ENCODE measurements at regions not wholly inside any gene's neighbourhood (a gene's known extent, or its start where the extent isn't known, plus 50 kb on each side); places are given as distances from the start of the nearest gene placed in this dataset.
A peak's percentile ranks its signal among the peaks of the same experiment; 100 is the strongest.

GRCh38 chr4:27666943-27667342, 806.3 kb downstream of the STIM2 start:
- Histone ChIP-seq H3K36me3 (no peaks in the 10 kb centered on the region), H3K4me3 (no peak overlapping the region), H3K9me3 (no peaks in the 10 kb centered on the region), H3K27ac (no peak overlapping the region), H3K4me1 (no peaks in the 10 kb centered on the region), H3K27me3 (no peaks in the 10 kb centered on the region)
- intact Hi-C loops (cut with DNase I), result no loop called here
- no peak for DNase-seq
- TF ChIP-seq POLR2A (IDR thresholded peaks at IDR 0.05), result no peak
- TF ChIP-seq, protein P1, sequence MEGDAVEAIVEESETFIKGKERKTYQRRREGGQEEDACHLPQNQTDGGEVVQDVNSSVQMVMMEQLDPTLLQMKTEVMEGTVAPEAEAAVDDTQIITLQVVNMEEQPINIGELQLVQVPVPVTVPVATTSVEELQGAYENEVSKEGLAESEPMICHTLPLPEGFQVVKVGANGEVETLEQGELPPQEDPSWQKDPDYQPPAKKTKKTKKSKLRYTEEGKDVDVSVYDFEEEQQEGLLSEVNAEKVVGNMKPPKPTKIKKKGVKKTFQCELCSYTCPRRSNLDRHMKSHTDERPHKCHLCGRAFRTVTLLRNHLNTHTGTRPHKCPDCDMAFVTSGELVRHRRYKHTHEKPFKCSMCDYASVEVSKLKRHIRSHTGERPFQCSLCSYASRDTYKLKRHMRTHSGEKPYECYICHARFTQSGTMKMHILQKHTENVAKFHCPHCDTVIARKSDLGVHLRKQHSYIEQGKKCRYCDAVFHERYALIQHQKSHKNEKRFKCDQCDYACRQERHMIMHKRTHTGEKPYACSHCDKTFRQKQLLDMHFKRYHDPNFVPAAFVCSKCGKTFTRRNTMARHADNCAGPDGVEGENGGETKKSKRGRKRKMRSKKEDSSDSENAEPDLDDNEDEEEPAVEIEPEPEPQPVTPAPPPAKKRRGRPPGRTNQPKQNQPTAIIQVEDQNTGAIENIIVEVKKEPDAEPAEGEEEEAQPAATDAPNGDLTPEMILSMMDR (IDR thresholded peaks at IDR 0.05), result no peak
- WGBS, 2 donors, result 32 to 55% methylated on average over 3 of the region's 3 CpGs

DNA sequence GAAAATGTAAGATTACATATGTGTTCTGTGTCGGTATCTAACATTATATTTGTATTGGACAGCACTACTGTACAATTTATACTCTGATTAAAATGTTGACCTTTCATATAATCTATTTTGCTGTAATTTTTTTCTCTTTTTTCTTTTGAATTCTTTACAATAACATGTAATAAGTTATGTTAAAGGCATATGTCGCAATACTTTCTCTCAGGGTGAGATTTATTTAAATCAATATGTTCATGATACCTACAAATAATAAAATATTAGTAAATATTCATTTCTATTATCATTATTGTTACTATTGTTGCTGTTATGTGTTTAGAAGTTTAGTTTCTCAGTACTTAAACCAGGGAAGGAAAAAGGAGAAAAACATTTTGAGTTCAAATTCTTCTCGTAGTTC, 807.4 kb downstream of the STIM2 start:
- Histone ChIP-seq H3K4me1 (no peaks in the 10 kb centered on the region), H3K4me3 (no peak overlapping the region), H3K27me3 (no peaks in the 10 kb centered on the region), H3K9me3 (no peaks in the 10 kb centered on the region), H3K36me3 (no peaks in the 10 kb centered on the region), H3K27ac (no peak overlapping the region)
- no peak for DNase-seq
- TF ChIP-seq, protein P1 (IDR thresholded peaks at IDR 0.05), result no peak
- TF ChIP-seq POLR2A (IDR thresholded peaks at IDR 0.05), result no peak
- 75 to 89% methylated on average over 3 of the region's 3 CpGs for WGBS, 2 donors
- intact Hi-C loops (cut with DNase I), result no loop called here

GRCh38 chr4:27678027-27678426, 817.4 kb downstream of the STIM2 start:
- H3K27me3 ChIP-seq, result no peaks in the 10 kb centered on the region
- WGBS, 2 donors, result 20 to 46% methylated on average over 1 of the region's 1 CpG
- no peak overlapping the region for H3K4me3 ChIP-seq
- DNase-seq, result no peak
- H3K36me3 ChIP-seq, result no peaks in the 10 kb centered on the region
- H3K4me1 ChIP-seq, result no peaks in the 10 kb centered on the region
- intact Hi-C loops (cut with DNase I), result no loop called here
- no peaks in the 10 kb centered on the region for H3K9me3 ChIP-seq
- no peak overlapping the region for H3K27ac ChIP-seq
- no peak for TF ChIP-seq POLR2A (IDR thresholded peaks at IDR 0.05)
- TF ChIP-seq, protein P1 (IDR thresholded peaks at IDR 0.05), result no peak

DNA sequence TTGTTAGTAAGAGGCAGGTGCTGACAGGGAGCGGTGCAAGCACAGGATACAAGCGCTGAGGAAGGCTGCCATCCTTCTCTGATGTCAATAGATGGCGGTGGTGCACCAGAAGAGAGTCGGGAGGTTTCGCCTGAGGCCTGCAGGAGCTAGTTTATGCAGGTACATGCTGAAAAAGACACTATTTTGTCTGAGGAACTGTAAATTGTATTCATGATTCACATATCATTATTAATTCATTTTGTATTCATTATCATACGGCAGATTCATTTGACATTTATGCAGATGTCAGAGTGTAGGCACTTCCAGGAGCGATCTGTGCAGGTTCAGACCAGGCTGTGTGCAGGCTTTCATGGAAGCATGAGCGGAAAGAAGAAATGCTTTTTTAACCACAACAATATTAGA, 824.0 kb downstream of the STIM2 start:
- intact Hi-C loops (cut with DNase I), result no loop called here
- Histone ChIP-seq H3K9me3 (no peaks in the 10 kb centered on the region), H3K36me3 (no peaks in the 10 kb centered on the region), H3K4me3 (no peak overlapping the region), H3K27ac (no peak overlapping the region), H3K4me1 (no peaks in the 10 kb centered on the region), H3K27me3 (no peaks in the 10 kb centered on the region)
- WGBS, 2 donors, result 17 to 32% methylated on average over 8 of the region's 8 CpGs
- TF ChIP-seq POLR2A (IDR thresholded peaks at IDR 0.05), result no peak
- TF ChIP-seq, protein P1 (IDR thresholded peaks at IDR 0.05), result peak in 5 of 6 experiments; percentile 40 to 66 (median 58)
- no peak for DNase-seq

GRCh38 chr4:27685091-27685490, 824.5 kb downstream of the STIM2 start:
- Histone ChIP-seq H3K36me3 (no peaks in the 10 kb centered on the region), H3K27me3 (no peaks in the 10 kb centered on the region), H3K9me3 (no peaks in the 10 kb centered on the region), H3K4me3 (no peak overlapping the region), H3K4me1 (no peaks in the 10 kb centered on the region), H3K27ac (no peak overlapping the region)
- DNase-seq, result no peak
- intact Hi-C loops (cut with DNase I), result no loop called here
- no peak for TF ChIP-seq POLR2A (IDR thresholded peaks at IDR 0.05)
- TF ChIP-seq, protein P1 (IDR thresholded peaks at IDR 0.05), result no peak
- 12 to 36% methylated on average over 1 of the region's 1 CpG for WGBS, 2 donors
